ENCODE measurements at regions not wholly inside any gene's neighbourhood (a gene's known extent, or its start where the extent isn't known, plus 50 kb on each side); places are given as distances from the start of the nearest gene placed in this dataset.

DNA sequence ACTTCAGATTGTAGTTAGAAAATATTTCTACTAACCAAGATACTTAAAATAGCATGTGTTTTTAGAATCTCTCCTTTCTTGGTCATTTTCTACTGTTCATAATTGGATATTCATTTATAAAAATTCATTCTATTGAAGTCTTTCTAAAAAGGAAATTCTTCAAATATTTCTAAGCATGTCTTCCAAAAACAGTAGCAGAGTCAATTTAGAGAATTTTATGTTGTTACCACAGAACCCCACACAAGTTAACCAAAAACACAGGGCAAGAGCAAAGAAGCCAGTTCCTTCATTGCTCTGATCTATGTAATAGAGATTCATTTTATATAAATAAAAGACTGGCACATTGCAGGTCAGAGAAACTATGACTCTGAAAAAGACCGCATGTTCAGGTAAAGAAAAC, 345.1 kb upstream of the PITX2 start:
- DNase-seq = no peak

DNA sequence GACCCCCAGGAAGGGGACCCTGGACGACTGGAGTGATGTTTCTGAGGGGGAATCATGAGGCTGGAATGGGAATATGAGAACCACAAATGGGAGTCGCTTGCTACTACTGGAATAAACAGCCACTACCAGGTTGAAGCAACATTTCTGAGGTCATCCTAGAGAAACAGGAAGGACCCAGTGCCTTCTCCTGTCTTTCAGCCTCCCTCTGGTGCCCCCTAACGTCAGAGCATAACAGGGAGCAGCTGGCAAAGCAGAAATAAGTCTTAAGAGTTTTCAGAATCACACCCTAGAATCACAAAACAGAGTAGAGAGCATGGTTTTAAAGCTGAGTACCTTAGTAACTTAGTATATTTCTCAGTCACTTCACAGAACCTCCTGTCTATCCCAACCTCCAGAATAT, 347.8 kb upstream of the PITX2 start:
- no peak for DNase-seq

DNA sequence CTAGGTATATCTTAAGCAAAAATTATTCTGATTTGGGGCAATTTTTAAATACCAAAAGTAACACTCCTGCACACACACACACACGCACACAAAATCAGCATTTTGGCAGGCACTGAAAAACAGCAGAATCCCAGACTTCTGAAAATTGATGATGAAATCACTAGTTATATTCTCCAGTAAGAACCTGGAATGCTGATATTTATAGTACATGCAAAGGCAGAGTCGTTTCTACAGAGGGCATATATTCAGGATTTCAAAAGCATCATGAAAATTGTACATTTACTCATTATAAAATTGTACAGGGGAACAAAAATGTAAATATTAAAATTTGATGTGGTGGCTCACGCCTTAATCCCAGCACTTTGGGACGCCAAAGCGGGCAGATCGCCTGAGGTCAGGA, 352.5 kb upstream of the PITX2 start:
- DNase-seq = no peak

DNA sequence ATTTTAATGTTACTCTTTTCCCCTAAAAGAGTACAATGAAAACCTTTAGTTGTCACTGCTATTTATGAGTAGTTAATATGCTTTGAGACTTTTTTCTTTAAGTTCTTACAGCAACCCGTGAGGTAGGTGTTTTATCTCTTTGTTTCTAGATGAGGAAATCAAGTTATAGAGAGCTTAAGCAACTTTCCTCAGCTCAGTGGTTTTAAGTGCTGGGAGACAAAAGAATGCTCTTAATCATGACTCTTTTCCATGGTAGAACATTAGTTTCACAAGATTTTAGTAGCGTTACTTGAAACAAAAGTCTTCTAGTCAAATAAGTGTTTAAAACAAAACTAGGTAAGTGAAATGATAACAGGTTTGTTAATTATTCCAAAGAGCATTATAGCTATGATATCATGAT, 354.7 kb upstream of the PITX2 start:
- DNase-seq = no peak

DNA sequence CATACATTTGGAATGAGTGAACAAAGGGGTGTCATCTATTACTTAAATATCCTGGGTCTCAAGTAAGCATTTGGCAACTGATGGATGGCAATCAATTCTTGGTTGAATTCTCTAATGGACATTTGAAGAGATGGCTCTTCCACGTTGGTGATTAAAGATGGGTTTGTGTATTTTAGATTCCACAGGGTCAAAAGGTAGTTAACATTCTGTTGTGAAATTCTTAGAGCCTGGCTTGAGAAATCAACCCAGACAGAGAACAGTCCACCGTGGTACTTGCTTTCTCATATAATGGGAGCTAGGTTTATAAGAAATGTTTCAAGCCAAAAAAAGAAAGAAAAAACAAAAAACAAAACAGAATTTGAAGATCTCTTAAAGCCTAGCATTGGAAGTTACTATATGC, 355.9 kb upstream of the PITX2 start:
- no peak for DNase-seq

DNA sequence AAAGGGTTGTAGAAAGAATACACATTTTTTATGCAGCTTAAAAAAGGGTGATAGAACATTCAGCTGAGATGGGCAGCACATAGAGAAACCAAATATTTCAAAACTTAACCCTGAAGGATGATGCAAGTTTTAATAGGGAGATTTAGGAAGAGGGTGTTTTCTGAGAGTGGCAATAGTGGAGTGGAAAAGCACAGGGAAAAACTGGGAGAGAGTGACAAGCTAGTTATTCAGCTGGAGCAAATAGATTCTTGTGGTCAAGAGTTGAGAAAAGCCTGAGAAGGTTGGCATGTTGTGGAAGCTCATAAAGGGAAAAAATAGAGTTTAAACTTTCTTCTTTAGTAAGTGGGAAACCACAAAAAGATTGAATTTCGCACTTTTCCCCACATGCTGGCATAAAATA, 359.6 kb upstream of the PITX2 start:
- no peak for DNase-seq

DNA sequence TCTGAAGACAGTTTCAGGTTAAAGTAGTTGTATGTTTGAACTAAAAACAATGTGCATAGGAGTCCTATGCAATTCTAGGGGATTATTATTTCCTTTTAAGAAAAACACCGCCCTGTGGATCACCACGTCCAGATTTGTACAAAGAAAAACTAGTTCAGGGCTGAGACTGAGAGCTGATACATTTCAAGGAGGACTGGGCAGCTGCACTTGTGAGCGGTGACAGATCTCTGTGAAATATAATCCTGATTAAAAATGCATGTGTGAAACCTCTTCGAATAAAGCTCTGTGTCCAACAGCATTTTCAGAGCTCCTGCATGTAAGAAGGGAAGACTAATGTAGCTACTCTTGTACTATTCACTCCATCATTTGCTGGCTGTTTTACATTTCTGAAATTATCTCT, 365.8 kb upstream of the PITX2 start:
- DNase-seq = no peak

DNA sequence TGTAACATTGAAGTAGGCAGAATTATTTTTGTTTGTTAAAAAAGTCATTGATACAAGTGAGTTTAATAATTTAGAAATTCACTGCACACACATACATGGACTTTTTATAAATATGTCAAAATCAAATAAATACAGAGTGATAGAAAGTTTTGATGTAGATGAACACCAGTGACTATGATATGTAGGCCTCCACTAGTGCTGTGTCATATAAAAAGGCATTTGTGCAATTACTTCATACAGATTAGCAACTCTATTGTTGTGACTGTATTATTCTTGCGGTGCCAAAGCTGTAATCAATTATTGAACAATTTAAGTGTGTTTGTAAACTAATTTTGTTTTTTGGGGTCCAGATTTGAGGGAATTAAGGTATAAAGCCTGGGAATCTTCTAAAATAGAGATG, 366.2 kb upstream of the PITX2 start:
- DNase-seq = no peak

DNA sequence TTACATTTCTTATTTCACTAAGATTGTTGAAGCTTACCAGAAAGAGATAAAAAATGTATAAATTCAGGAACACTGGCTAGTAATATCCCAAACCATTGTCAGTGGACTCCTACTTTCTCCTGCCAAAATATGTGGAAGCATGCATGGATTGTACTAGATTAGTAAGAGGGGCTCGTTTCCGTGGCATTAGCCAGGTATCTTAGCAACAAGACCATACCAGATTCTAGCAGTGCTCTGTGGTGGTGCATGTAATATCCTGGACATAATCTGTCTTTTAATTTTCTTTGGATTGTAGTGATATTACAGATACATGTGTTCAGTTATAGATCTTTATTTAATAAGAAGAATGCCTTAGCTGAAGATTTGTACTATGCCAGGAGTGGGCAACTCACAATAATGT, 371.9 kb upstream of the PITX2 start:
- no peak for DNase-seq

DNA sequence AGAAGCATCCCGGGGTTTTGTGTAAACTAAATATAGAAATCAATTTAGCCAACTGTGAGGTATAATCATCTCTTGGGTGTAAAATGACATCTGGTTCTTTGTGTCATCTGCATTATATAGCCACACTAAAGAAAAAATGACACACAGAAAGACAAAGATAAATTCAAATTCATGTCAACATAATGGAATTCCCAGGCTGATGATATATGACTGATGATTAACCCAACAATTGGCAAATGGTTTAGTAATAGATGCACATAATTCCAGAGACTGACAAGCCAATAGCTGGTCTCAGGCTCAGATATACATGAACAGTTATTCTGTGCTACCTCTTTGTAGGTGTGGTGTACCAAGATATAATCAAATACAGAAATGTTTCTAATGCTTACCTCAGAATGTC, 375.4 kb upstream of the PITX2 start:
- DNase-seq = no peak

DNA sequence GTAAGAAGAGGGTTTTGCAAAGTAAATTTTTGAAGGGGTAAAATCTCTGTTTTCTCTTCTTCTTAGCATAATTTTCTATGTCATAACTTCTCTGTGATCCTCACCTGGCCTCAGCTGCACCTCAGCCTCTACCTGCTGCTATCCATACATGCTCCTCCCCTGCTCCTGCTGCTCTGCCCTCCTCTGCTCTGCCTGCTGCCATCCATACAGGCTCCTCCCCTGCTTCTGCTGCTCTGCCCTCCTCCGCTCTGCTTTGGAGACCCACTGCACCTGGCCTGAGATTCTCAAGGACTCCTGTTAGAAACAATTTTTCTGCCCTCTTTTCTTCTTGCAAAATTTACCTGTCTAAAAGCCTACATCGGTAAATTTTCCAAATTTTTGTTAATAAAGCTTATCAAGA, 388.6 kb upstream of the PITX2 start:
- DNase-seq = no peak

DNA sequence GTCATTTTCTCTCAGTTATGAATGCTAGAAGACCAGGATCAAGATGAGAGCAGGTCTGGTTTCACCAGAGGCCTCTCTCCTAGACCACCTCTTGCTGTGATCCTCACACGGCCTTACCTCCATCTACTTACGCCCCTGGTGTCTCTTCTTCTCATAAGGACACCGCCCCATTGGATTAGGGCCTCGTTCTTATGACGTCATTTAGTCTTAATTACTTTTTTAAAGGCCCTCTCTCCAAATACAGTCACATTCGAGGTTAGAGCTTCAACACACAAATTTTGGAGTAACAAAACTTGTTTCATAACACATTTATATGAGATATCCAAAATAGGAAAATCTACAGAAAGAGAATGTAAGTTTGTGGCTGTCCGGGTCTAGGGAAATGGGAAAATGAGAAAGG, 391.0 kb upstream of the PITX2 start:
- no peak for DNase-seq

DNA sequence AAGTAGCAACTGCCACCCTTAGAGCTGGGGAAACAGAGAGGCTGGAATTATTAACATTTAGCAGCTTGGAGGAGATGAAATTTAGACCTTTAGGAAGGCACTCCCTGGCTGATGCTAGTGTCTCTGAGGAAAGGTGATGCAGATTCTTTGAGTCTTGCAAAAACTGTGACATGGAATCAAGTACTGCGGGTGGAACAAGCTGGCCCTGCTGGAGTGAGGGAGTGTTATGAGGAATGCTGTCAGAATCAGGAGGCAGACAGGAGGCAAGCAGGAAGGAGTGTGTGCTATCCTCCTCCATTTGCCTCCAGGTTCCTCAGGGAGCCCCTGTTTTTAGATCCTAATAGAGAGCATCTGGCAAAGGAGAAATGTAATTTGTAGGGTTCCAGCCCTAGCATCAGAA, 391.7 kb upstream of the PITX2 start:
- DNase-seq = no peak

DNA sequence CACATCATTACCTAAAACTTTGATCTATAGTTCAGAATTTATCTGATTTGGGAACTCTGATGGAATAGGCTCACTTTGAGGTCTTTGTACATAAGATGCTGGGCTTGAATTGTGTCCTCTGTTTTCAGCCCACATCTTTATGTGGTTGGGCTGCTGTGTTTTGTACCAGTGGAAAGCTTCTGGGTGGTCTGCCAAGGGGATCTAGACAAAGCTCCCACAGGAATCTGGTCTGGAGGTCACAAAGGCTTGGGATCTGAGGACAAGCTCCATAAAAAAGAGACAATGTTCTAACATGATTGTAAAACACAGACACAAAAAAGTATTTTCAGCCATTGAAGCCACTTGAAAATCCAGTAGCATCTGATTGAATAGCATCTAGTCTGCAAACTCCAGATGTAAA, 393.5 kb upstream of the PITX2 start:
- no peak for DNase-seq

DNA sequence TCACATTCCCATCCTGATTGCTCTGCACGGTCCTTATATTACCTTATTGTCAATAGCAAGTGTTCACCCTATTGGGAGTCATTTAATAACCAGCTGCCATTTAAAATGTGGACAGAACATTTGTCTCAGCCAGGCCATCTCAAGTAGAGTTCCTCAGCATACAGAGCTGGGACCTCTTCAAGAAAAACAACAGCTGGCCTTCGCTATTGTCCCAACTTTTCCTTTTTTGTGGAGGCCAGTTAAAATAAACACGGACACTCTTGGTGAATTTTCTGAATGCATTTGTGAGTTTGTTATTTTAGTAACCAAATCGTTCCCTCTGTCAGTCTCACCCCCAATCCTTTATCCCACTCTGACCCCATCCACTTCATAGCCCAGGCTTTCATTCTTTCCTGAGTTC, 395.3 kb upstream of the PITX2 start:
- no peak for DNase-seq

DNA sequence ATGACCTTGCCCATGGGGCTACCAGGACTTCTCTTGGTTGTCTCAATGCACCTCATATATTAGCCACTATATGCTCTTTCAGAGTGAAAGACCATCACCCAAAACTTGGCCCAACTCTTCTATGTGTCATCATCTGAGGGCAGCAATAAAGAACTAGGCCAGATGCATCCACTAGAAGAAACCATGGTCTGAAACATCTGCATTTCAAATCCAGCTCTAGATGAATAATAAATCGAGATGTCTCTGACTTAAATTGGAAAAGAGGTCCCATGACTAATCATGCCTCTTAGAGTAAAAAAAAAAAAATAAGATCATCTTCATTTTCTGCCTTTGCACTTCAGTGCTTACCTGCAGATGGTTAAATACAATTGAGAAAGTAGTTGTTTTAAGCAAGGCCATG, 397.6 kb upstream of the PITX2 start:
- DNase-seq = no peak

DNA sequence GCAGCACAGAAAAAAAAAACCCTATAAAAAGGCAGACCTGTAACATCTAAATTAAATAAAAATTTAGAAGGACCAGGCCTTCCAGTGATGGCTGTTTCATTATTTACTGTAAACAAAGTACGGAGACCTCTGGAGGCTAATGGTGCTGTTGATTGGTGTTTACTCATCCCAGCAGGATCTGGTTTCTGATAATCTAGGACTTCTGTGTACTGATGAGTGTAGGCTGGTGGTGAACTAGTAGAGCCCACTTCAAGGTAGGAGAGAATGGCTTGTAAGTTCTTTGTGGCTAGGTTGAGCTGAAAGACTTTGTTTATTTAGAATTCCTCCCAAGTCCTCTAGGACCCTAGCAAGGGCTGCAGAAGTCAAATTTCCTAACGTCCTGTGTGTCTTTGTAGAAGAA, 398.1 kb upstream of the PITX2 start:
- no peak for DNase-seq

DNA sequence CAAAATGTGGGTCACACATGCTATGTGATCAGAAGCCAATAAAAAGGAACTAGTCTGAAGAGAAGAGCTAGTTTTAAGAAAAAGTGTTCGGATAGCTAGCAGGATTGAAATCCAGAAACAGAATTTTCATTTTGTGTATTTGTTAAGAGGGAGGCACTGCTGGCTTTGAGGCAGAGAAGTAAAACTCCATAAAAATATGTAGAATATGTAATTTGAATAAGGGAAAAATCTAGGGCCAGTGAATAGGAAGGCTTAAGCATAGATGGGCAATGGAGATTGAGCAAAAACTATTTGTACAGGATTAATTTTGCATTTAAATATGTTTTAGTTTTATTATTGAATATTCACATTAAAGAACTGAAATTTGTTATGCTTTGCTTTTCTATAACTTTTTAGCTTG, 399.9 kb upstream of the PITX2 start:
- no peak for DNase-seq

DNA sequence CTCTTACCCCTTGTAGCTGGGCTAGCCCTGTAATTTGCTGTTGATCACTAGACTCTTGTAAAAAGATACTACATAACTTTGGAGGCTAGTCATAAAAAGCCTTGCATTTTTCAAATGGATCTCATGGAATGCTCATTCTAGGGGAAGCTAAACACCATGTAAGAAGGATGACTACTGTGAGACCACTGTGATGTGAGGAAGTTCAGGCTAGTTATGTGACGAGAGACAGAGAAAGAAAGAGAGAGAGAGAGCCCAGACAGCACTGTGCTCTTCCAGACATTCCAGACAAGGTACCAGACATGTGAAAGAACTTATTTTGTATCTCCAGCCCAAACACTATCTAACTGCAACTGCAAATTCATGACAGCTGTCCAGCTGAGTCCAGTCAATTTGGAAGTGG, 404.6 kb upstream of the PITX2 start:
- DNase-seq = no peak

DNA sequence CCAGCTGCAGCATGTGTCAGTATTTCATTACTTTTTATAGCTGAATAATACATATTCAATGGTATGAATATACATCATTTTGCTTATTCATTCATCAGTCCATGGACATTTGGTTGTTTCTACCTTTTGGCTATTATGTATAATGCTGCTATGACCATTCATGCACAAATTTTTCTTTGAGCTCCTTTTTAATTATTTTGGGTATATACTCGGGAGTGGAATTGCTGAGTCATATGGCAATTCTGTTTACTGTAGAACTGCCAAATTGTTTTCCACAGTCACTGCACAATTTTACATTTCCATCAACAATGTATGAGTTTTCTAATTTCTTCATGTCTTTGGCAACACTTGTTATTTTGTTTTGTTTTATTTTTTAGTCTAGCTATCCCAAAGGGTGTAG, 405.9 kb upstream of the PITX2 start:
- no peak for DNase-seq

DNA sequence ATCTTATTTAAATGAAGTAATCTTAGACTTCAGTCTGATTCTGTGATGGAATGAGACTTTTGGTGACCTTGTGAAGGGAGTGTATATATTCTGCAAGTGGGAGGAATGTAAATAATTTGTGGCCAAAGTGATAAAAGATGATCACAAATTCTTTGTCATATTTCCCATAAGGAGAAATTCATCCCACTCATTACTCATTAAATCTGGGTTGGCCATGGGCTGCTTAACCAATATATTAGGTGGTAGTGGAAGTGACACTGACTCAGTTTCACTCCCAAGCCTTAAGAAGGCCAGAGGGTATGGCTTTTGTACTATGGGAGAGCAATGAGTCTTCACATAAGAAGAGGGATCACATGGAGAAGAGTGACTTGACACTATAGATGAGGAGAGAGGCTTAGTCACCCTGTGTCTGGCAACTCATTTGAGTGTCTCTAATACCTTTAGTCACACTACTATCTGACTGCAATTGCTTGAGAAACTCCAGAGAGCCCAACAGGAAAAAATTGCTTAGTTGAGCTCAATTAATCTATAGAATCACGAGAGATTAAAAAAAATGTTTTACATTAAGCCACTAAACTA, 408.2 kb upstream of the PITX2 start:
- no peak for DNase-seq

DNA sequence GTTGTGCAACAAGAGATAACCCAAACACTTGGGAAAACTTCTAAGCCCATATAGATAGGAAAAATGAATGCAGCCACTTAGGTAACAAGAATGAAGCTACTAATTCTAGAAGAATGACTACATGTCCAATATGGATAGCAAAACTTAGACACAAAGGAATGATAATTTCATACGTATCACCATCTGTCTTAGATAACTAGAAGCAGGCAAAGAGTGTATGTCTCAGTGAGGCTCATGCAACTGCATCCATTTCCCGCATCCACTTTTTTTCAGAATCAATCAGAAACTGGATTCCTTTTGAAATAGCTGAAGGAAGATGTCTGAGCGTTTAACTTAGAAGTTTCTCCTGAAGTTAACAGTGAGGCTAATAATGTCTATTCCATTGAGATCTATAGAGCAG, 408.7 kb upstream of the PITX2 start:
- no peak for DNase-seq

DNA sequence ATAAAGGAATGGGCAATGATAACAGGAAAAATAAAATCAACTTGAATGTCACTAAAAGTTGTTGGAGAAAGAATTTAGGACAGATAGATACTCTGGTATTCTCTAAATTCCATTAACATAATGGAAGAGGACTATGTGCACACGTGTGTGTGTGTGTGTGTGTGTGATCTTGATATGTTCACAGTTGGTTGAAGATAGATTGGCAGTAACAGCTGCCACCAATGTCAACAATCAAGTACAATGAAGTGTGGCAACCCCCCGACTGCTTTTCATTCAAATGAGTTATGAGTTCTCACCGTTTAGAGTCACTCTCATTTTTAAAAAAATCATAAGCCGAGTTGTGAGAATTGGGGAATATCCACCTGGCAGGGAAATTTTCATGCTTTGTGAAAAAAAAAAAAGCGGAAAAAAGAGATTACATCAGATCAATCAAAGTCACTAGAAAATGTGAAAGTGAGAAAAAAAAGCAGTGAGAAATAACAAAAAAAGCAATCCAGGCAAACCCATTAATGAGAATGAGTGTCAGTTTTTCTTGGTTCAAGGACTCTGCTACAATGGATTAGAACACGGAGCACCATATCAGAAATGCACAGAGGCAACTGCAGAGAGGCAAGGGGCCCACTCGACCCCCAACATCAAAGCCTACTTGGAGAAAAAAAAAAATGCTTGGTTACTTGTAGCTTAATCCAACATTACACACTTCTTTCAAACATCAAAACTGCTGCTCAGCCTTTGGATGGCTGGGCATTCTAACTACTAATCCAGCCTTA, 414.9 kb upstream of the PITX2 start:
- DNase-seq = no peak

DNA sequence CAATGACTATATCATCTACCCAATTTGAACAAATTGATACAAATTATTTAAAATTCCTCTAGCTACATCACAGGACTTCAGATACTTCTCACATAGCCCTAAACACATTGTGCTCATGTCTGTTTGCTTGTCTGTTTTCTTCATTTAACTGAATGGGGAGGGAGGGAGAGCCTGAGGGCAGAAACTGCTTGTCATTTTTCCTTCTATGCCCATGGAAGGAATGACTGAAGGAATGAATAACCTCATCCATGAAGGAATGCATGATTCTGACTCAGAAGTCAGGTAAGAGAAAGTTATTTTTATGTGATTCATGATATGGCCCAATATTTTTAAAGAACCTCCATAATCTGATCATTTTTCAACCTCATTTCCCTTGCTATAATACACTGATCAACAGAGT, 418.0 kb upstream of the PITX2 start:
- DNase-seq = no peak

DNA sequence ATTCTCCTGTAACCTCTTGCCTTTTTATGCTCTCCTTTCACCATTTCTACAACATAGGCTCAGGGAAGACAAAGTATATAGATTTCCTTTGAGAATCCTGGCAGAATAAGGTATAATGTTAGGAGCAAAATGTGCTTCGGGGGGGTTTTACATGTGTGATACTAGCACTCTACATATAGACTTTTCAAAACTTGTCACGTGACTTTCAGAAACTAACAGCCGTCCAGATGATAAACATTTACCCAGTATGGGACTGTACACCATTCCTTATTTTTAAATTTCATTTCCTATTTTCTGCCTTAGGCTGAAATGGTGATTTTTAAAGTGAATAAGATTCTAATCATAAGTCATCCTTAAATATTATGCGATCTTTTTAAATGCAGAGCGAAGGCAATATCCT, 420.4 kb upstream of the PITX2 start:
- DNase-seq = no peak

Measured in NCI-H1694 treated with DMSO at 0.1 percent for 48 hours (cell line).